ENCODE measurements at regions not wholly inside any gene's neighbourhood (a gene's known extent, or its start where the extent isn't known, plus 50 kb on each side); places are given as distances from the start of the nearest gene placed in this dataset.

GRCh38 chr12:126770188-126770587 lies 1496.8 kb upstream of the TMEM132C start:
- TF ChIP-seq POLR2A (IDR thresholded peaks at IDR 0.05) (no peak), CTCF (IDR thresholded peaks at IDR 0.05) (no peak)
